ENCODE measurements at regions not wholly inside any gene's neighbourhood (a gene's known extent, or its start where the extent isn't known, plus 50 kb on each side); places are given as distances from the start of the nearest gene placed in this dataset.
A peak's percentile ranks its signal among the peaks of the same experiment; 100 is the strongest.

DNA sequence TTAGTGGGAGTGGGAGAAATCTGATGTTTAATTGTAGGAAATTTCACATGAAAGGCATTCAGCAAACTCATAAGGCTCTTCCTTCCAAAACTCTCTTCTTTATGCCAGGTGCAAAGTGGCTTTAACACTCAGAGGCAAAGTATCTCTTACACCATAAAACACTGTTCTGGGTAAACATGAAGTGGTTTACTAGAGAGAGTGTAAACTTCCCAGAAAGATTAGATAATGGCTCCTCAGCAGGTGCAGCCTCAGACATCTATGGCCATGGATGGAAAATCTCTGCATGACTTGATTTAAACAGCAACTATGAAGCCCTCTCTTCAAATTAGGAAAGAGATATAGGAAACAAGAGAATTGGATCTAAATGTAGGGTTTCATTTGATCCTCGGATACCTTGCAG lies 583.1 kb upstream of the SALL1 start:
- no peak for DNase-seq (ENCODE audit: low read depth, low spot score)

GRCh38 chr16:51733181-51733580 lies 582.1 kb upstream of the SALL1 start:
- DNase-seq (ENCODE audit: low read depth, low spot score), result no peak

- DNase-seq (ENCODE audit: low read depth, low spot score), result no peak
Observed at GRCh38 chr16:51731160-51731559, 580.1 kb upstream of the SALL1 start.

- no peak for DNase-seq (ENCODE audit: low read depth, low spot score)
Observed at GRCh38 chr16:51723036-51723724, 572.1 kb upstream of the SALL1 start.

DNA sequence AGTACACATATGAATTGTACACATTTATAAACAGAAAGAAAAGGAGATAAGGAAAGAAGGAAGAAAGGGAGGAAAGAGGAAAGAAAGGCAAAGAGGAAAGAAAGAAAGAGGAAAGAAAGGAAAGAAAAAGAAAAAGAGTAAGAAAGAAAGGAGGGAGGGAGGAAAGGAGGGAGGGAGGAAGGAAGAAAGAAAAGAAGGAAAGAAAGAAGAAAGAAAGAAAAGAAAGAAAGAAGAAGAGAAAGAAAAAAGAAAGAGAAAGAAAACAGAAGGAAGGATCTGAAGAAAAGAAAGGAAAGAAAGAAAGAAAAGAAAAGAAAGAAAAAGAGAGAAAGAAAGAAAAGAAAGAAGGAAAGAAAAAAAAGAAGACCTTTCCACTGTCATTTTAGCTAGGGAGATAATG lies 571.4 kb upstream of the SALL1 start:
- DNase-seq (ENCODE audit: low read depth, low spot score), result no peak

DNA sequence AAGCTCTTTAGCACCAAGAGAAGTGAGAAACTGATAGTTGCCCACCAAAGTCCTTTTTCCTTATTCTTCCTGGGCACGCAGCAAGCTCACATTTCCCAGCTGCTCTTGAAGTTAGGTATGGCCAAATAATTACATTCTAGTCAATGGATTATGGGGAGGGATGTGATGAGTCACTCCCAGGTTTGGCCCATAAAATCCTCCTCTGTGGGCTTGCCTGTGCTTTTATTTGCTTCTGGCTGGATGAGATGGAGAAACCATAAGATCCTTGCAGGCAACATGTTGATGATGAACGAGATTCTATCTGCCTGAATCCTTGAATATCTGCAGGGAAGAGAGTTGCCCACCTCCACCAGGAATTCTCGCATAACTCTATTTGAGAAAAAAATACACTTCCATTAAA lies 568.3 kb upstream of the SALL1 start:
- DNase-seq (ENCODE audit: low read depth, low spot score), result no peak

DNA sequence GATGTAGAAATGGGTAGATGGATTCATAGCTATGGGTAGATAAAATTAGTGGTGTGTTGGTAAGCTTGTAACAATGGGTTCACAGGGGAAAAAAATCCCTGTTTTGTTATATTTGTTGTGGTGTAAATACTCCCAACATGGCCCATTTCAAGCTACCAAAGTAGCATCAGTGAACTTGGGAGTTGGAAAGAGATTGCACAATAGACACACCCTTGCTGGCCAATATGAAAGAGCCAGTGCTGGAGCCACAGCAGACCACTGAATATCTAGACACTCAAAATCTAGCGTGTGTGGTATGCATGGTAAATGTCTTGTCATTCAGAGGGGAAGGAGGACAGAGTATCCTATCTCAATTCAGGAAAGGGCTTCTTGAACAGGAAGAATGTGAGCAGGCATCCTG lies 565.1 kb upstream of the SALL1 start:
- no peak for DNase-seq (ENCODE audit: low read depth, low spot score)

GRCh38 chr16:51713502-51713901 lies 562.4 kb upstream of the SALL1 start:
- DNase-seq (ENCODE audit: low read depth, low spot score), result no peak

DNA sequence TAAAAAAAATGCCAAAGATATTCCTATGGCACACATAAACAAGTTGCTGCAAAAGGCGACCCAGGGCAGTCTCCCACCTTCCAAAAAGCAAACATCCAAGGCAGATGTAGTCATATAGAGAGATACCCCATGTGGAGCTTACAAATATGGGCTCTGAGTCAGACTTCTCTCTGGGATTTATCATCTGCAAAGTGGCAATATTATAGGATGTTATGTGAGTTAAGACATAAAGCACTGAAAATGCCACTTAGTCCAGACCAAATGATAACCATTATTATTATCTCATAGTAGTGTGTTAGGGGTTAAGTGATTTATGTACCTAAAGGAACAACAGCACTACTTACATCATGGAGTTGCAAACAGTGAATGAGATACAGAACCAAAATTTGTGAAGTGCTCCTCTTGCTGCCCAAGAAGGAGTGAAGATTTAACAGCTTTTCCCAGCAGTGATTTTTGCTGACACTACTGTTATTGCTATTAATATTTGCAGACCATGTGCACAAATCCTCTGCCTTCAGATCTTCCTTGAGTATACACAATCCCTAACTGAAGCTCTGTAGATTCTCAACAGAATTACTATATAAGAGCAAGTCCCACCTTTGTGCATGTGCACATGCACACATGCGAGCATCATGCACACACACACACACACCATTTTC lies 560.0 kb upstream of the SALL1 start:
- DNase-seq (ENCODE audit: low read depth, low spot score), result no peak

DNA sequence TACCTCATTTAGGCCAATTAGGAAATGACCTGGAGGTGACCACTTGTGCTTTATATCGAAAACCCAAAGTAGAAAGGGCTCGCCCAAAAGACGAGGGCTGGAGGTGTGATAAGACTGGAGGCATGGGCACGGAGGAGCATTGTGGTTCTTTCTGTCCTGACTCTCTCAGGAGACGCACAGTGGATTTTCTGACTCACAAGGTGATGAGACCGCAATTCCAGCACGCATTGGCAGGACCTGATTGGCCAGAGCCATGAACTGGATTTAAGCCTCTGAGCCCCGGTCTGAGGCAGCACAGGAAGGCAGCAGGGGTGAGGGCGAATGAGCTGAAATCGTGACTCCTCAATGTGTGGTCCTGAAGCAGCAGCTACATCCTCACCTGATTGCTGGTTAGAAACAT lies 559.1 kb upstream of the SALL1 start:
- no peak for DNase-seq (ENCODE audit: low read depth, low spot score)

DNA sequence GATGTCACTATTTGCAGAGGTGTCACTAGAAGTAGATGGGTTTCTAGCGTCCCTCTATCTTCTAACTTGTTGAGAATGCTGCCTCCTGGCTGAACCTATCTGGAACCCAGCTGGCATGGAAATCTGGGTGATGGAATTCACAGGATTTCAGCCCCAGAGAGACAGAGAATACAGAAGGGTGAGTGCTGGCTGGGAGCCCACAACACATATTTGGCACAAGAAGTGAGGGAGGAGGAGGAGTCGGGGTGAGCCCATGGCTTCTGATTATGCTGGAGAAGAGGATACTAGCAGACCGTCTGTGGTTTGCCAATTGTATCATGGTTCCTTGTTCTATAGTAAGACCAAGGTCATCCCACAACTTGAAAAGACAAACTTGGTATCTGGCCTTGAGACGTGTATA lies 557.8 kb upstream of the SALL1 start:
- DNase-seq (ENCODE audit: low read depth, low spot score), result no peak

- peak; percentile 9 for DNase-seq (ENCODE audit: low read depth, low spot score)
Observed at GRCh38 chr16:51707666-51708065, 556.6 kb upstream of the SALL1 start.

DNA sequence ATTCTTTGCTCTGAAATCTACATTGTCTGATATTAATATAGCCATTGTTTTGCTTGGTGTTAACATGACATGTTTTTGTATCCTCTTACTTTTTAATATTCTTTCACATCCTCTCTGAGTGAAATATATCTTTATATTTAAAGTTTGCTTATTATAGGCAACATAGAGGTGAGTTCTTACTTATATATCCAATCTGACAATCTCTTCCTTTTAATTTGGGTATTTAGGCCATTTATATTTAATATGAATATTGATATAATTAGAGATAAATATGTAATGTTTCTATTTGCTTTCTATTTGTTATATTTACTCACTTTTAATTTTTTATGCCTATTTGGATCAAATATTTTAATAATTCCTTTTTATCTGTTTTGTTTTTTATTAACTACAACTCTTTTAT lies 554.1 kb upstream of the SALL1 start:
- DNase-seq (ENCODE audit: low read depth, low spot score), result no peak

- DNase-seq (ENCODE audit: low read depth, low spot score), result no peak
Observed at GRCh38 chr16:51701025-51701424, 550.0 kb upstream of the SALL1 start.

DNA sequence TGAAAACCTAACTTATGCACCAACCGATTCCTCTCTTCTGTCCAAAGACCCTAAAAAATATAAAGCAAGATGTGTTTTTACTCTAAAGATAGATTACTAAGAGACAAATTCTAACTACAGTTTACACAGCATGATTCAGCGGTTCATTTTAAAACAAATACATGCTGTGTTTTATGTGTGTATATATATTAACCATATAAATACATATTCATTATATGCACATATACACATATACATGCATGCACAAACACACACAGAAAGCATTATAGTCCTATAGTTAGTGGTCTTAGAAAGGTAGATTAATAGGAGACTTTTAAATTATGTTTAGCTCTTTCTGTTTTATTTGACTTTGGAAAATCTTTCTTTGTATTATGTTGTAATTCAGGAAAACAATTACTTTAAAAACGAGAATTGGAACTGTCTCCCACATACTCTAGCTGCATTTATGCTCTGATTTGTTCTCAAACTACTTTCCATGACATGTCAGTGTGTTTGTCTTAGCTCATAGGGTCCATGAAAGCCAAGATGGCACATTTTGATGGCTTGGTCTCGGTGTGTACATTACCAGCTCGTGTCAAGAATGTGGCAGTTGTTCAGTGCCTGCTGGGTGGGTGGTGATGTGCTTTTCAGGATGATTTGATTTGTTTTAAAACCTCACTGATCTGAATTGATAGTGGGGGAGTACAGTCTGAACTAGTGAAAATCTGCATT lies 548.8 kb upstream of the SALL1 start:
- DNase-seq (ENCODE audit: low read depth, low spot score), result no peak

DNA sequence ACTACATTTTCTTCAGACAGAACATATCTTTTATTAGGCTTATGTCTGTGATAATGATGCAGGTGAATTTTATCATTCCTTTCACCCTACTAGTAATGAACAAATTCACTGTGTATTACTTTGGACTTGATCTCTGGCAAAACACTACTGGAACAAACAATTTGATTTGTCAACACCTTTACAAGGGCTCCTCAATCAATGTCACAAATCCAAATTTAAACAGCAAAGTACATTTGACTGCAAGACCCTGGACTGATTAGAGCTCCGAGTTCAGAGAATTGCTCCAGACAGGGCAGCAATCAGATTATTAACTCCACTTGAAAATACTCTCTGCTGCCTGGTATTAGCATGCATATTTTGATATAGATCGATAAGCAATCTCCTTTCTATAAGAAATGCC lies 547.6 kb upstream of the SALL1 start:
- no peak for DNase-seq (ENCODE audit: low read depth, low spot score)

DNA sequence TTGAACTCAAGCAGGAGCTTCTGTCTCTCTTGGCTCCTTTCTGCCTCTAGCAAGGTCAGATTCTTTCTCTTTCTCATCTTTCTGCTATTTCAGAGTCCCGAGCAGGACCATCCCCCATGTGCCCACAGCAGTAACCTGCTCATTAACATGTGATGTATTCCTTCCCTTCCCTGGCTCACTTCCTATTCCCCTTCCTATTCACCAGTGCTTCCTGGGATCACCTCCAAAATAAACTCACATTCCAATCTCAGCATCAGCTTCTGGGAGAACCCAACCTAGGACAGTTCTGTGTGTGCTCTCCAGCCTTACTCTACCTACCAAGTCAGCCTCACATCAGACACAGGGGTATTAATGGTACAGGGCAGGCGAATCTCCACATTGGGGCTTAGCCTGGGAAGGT lies 546.4 kb upstream of the SALL1 start:
- DNase-seq (ENCODE audit: low read depth, low spot score), result no peak

- no peak for DNase-seq (ENCODE audit: low read depth, low spot score)
Observed at GRCh38 chr16:51696376-51696775, 545.3 kb upstream of the SALL1 start.

DNA sequence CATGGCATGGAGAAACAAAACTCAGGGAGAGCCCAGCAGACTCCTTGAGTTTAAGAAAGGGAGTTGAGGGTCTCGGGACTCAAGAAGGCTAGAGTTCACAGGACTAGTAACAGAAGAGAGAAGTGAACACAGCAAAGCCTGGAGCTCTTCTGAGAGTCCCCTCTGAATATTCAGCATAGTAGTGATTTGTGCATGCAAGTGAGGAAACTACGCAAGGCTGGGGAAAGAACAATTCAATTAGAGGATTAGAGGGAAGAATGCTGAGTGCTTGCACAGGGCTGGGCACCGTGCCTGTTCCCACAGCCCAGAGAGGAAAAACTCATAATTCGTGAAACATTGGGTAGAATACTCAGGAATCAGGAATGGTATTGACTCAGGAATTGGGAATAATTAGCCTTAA lies 540.0 kb upstream of the SALL1 start:
- no peak for DNase-seq (ENCODE audit: low read depth, low spot score)

DNA sequence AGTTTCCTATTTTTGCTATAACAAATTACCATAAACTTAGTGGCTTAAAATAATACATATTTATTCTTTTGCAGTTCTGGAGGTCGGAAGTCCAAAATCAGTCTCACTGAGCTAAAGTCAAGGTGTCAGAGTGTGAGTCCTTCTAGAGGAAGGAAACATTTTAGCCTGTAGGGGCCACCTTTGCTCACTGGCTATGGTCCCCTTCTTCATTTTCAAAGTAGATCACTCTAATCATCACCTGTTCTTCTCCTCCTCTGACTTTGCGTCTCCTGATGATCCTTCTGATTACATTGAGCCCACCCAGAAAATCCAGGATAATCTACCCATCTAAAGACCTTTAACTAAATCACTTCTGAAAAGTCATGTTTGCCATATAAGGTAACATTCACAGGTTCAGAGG lies 534.4 kb upstream of the SALL1 start:
- DNase-seq (ENCODE audit: low read depth, low spot score), result no peak

DNA sequence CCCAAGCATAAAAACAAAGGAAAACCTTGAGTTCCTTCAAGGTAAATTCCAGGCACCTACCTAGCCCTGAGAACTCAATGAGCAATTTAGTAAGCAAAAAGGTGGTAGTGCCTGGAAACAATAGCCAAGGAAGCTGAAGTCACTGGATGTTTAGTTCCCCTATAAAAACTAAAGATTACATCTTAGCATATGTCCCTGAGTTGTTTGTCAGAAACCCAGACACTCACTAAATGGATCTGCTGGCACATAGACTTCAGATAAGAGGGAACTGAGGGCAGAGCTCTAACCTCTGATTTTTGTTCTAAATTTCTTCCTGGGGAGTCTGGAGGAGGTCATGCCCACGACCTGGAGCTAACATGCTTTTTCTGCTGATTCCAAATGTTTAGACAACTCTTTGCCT lies 532.8 kb upstream of the SALL1 start:
- no peak for DNase-seq (ENCODE audit: low read depth, low spot score)

DNA sequence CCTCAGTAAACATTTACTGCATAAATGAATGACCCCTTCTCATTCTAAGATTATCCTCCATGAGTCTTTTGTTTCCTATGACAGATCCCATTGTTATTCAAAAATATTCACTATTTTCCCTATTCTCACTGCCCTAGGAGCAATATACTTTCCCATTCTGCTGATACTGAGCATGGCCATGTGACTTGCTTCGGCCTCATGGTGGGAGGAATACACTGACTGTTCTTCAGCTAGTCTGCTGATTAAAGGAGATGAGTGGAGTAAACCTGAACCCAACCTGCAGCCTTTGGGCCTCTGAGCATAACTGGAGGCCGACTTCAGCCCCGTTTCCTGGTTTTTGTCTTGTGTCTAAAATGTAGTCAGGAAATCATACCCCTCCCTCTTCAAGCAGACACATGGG lies 531.8 kb upstream of the SALL1 start:
- no peak for DNase-seq (ENCODE audit: low read depth, low spot score)

GRCh38 chr16:51674615-51675014 lies 523.5 kb upstream of the SALL1 start:
- no peak for DNase-seq (ENCODE audit: low read depth, low spot score)

Data from iPS DF 19.7 (cell line).